HG03521 (cell line): ENCODE measurements at regions not wholly inside any gene's neighbourhood (a gene's known extent, or its start where the extent isn't known, plus 50 kb on each side); places are given as distances from the start of the nearest gene placed in this dataset.

Source experiments
- ATAC-seq: cut with Tn5 transposase; IDR thresholded peaks from one replicate; pipeline ENCODE4 v1.9.1; 2021; ENCODE audit warnings: mild to moderate bottlenecking, moderate library complexity; ENCODE audit not compliant: unreplicated experiment

DNA sequence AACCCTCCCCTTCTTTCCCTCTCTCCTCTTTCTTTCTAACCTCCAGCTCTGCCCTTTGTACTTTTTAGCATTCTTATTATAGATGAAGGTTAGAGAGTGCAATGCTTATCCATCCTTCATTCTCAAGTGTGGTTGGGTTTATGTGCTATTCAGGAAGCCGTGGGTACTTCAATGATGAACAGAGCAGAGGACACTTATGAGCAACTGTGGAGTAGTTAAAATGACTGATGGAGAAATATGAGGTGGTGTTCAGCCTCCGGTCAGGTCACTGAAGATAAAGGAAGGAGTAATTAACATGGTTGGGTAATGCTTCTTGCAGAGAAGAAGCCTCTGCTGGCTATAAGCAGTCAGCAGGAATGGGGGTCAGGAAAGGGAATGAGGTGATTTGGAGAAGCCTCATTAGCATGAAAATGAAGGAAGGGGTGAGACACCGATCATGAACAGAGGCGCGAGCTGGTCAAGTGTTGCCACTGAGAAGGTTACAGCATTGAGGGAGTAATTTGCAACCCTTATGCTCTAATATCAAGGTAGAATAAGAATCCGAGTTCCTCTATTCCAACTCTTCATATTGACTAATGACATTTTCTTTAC is 174.7 kb downstream of the LPIN1 start:
- no peak for ATAC-seq

DNA sequence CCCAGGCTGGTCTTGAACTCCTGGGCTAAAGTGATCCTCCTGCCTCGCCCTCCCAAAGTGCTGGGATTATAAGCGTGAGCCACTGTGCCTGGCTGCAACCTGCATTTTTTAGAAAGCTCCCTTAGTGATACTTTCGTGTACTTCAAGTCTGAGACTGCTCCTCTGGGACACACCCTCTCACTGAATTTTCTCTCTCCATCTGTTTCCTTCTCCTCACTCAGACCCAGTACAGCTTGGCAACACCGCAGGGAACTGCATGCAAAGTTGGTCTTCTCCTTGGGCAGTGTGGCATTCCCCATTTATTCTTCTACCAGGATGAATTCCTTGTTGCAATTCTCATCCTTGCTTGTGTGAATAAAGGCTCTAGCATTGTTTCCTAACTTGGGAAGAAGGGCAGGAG is 175.9 kb downstream of the LPIN1 start:
- no peak for ATAC-seq

DNA sequence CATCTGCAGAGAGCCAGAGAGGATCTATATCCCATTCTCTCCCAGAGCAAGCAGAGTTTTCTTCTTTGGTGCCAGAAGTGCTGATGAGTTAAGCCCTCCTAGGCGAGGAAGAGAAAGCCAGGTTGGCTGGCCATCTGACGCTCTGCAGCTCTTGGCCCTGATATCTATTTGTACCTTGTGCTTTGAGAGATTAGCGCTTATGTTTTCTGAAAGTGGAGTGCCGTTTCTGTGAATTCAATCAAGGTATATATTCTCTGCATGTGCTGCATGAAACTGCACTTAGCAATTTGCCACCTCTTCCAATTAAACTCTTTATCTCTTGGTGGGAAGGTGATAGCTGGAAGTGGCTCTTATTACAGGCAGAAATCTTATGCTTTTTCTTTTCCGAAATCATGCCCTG is 177.5 kb downstream of the LPIN1 start:
- ATAC-seq, result no peak

GRCh38 chr2:11925295-11926066 is 179.0 kb downstream of the LPIN1 start:
- ATAC-seq, result no peak

GRCh38 chr2:11930211-11930761 is 183.9 kb downstream of the LPIN1 start:
- ATAC-seq, result no peak

- ATAC-seq, result no peak
Observed at GRCh38 chr2:11932048-11932512, 185.6 kb downstream of the LPIN1 start.

- ATAC-seq, result no peak
Observed at GRCh38 chr2:11932962-11933361, 186.5 kb downstream of the LPIN1 start.

- no peak for ATAC-seq
Observed at GRCh38 chr2:11933854-11934253, 187.4 kb downstream of the LPIN1 start.

DNA sequence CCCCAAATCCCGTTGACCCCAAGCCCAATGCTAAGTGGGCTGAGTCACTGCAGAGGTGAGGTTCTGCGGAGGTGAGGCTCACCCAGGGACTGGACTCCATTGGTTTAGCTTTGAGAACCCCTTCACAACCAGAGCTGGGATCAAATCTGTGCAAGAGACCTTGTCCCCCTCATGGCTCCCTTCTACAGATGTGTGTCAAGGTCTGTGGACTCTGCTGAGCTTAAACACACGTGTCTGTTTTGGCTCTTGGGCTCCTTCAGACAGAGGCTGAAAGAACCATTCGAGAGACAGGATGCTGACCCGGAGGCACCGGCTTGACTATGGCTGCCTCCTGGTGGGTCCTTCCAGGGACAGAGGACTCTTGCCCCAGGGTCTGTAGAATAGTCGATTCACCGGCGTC is 190.3 kb downstream of the LPIN1 start:
- no peak for ATAC-seq

GRCh38 chr2:11938196-11938595 is 191.8 kb downstream of the LPIN1 start:
- ATAC-seq, result no peak

DNA sequence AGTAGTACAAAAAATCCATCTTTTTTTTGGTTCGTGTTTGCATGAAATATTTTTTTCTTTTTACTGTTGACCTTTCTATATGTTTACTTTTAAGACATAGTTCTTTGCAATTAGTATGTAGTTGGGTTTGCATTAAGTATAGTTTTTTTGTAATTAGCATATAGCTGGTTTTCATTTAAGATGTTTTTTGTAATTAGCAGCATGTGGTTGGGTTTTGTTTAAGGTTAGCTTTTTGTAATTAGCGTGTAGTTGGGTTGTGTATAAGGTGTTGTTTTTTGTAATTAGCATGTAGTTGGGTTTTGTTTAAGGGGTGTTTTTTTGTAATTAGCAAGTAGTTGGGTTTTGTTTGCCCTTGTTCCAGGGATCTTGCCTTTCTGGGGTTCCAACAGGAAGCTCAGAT is 193.1 kb downstream of the LPIN1 start:
- ATAC-seq, result no peak

GRCh38 chr2:11940121-11940743 is 193.8 kb downstream of the LPIN1 start:
- ATAC-seq, result no peak

DNA sequence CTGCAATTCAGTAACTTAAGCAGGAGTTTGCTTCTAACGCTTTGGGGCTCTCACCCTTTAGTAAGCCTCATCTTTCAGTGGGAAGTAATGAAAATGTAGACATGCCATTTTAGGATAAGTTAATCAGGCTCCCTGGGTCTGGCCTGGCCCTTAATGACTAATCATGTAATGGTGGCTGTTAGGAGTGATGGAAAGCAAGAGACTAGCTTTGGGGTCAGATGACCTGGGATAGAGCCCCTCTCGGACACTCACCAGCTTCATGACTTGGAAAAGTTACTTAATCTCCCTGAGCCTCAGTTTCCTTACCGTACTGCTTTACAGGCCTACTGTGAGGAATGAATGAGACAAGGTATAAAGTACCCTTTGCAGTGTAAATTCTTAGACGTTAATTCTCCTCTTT is 194.4 kb downstream of the LPIN1 start:
- ATAC-seq, result no peak

GRCh38 chr2:11941201-11942177 is 195.1 kb downstream of the LPIN1 start:
- ATAC-seq, result no peak

DNA sequence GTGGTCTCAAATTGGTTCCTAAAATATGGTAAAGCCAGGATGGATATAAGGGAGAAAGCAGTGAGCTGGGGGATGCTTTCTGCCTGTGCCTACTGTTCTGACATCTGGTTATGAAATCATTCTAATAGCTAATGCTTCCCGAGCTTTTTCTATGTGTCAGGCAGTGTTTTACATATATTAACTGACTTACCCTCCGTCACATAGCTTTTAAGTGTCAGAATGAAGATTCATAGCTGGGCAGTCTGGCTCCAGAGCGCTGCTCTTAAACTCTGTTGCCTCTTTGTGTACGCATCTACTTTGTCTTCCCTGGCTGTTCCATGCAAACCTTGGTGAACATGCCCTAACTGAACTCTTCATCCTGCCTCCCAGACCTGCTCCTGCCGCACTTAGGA is 195.7 kb downstream of the LPIN1 start:
- ATAC-seq, result no peak

GRCh38 chr2:11944311-11944710 is 197.9 kb downstream of the LPIN1 start:
- ATAC-seq, result no peak

GRCh38 chr2:11945139-11946126 is 199.0 kb downstream of the LPIN1 start:
- peak; percentile 88 for ATAC-seq

GRCh38 chr2:11947956-11948355 is 201.5 kb downstream of the LPIN1 start:
- ATAC-seq, result no peak

DNA sequence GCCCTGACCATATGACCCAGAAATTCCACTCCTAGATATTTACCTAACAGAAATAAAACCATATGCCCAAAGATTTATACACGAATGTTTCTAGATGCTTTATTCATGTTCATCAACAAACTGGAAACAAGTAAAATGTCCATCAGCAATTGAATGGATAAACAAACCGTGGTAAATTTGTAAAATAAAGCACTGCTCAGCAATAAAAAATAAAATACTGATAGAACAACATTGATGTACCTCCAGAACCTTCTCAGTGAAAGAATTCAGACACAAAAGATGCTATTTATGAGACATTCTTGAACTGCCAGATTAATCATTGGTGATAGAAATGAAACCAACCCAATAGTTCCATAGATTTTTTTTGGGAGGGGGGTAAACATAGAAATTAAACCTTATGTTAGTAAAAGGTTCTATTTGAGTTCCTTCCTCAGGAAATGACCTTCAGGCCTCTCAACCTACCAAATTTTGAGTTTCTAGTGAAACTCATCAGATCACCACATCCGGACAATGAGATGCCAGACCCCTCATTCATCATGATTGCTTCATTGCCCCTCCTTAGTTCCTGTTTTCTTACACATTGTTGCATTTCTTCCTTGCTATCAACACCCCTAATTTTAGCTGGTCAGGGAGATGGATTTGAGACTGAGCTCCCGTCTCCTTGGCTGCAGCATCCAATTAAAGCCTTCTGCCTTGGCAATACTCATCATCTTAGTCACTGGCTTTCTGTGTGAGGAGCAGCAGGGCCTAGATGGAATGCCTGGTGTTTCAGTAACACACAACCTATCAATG is 203.5 kb downstream of the LPIN1 start:
- no peak for ATAC-seq
